ENCODE measurements at regions not wholly inside any gene's neighbourhood (a gene's known extent, or its start where the extent isn't known, plus 50 kb on each side); places are given as distances from the start of the nearest gene placed in this dataset.

DNA sequence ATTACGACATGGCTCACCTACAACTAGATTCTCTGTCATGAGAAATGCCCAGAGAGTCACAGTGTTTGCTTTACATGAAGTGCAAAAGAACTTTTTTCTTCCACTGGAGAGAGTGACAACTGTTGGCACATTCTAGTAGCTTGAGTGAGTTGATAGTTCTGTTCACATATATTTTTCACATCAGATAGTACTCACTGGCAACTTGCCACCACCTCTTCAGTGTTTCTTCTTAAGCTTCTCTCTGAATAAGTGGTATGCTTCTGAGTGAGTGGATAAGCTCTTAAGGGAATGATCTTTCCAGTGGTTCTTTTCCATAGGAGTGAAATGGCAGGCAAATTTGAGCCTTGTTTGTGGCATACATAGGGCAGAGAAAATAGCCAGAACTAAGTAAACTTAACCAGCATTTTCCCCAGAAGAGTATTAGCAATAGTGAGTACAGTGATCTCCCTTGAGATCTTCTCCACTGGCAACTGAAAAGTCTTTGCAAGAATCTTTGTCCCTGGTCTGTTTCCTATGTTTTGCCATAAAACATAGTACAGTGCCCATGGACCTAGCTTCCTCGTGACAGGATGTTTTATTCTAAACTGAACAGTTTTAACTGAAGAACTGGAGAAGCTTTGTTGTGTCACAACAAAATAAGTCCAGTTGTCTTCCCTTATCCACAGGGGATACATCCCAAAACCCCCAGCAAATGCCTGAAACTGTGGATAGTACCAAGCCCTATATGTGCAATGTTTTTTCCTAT, 125.4 kb upstream of the CDK13 start:
- Histone ChIP-seq H2BK12ac (ENCODE audit: insufficient read length, low read depth, low read length) (no peak overlapping the region), H4K8ac (replicated peaks; ENCODE audit: insufficient read length, low read depth, low read length) (no peak overlapping the region), H3K27me3 (ENCODE audit: insufficient read depth, low read length) (no peaks in the 10 kb centered on the region), H3K27ac (ENCODE audit: insufficient read length, low read depth, low read length) (no peak overlapping the region), H2BK20ac (ENCODE audit: low read depth, low read length, poor library complexity, severe bottlenecking) (no peak overlapping the region), H2BK15ac (ENCODE audit: low read depth, low read length) (no peak overlapping the region), H4K20me1 (ENCODE audit: control insufficient read depth, insufficient read depth, insufficient read length) (no peaks in the 10 kb centered on the region), H2BK120ac (ENCODE audit: low read depth, low read length, poor library complexity, severe bottlenecking) (no peak overlapping the region), H3K4me2 (ENCODE audit: insufficient read depth, insufficient read length, low read length) (no peak overlapping the region), H2AFZ (ENCODE audit: low read length) (no peak overlapping the region), H3K79me1 (ENCODE audit: insufficient read depth, low read depth, low read length, poor library complexity, severe bottlenecking) (no peaks in the 10 kb centered on the region), H2AK5ac (ENCODE audit: insufficient read length, low read length) (no peak overlapping the region), H2BK5ac (ENCODE audit: insufficient read length, low read length) (no peak overlapping the region), H4K91ac (ENCODE audit: insufficient read length, low read depth, low read length) (no peak overlapping the region), H3K4me1 (ENCODE audit: insufficient read depth, low read length) (no peaks in the 10 kb centered on the region; the same call in 1 of the 2 replicates), H3T11ph (ENCODE audit: low read length) (no peak overlapping the region), H3K14ac (ENCODE audit: insufficient read depth, low read length) (no peak overlapping the region), H4K5ac (ENCODE audit: insufficient read length, low read depth, low read length) (no peak overlapping the region), H3K23ac (ENCODE audit: insufficient read length, low read depth, low read length) (no peak overlapping the region), H3K4ac (ENCODE audit: low read depth, low read length) (no peak overlapping the region), H3K9ac (ENCODE audit: extremely low read depth, insufficient read length, low read length) (no peak overlapping the region), H3K23me2 (ENCODE audit: insufficient read length, low read depth, low read length, poor library complexity, severe bottlenecking) (no peaks in the 10 kb centered on the region), H3K56ac (ENCODE audit: insufficient read length, low read depth, low read length) (no peak overlapping the region), H3K9me3 (ENCODE audit: control insufficient read depth, low read depth, low read length) (no peaks in the 10 kb centered on the region), H3K79me2 (ENCODE audit: insufficient read depth, low read length) (no peaks in the 10 kb centered on the region), H3K18ac (ENCODE audit: insufficient read length, low read depth, low read length) (no peak overlapping the region)
- no peaks in the 10 kb centered on the region for H3K9me3 Mint-ChIP-seq
- peaks cover 6 to 13% of the 10 kb centered on the region in 2 experiments; a peak in 2 of 4 replicates for H3K4me1 Mint-ChIP-seq
- WGBS (ENCODE audit: extremely low coverage, insufficient read length, low lambda C conversion rate), result no CpG with 5 or more reads among the region's 2 CpGs
- DNase-seq, result no peak
- no peak overlapping the region for H3K27ac Mint-ChIP-seq
- H3K27me3 Mint-ChIP-seq (ENCODE audit: low read depth), result peaks cover 2% of the 10 kb centered on the region
- TF ChIP-seq, protein P1, sequence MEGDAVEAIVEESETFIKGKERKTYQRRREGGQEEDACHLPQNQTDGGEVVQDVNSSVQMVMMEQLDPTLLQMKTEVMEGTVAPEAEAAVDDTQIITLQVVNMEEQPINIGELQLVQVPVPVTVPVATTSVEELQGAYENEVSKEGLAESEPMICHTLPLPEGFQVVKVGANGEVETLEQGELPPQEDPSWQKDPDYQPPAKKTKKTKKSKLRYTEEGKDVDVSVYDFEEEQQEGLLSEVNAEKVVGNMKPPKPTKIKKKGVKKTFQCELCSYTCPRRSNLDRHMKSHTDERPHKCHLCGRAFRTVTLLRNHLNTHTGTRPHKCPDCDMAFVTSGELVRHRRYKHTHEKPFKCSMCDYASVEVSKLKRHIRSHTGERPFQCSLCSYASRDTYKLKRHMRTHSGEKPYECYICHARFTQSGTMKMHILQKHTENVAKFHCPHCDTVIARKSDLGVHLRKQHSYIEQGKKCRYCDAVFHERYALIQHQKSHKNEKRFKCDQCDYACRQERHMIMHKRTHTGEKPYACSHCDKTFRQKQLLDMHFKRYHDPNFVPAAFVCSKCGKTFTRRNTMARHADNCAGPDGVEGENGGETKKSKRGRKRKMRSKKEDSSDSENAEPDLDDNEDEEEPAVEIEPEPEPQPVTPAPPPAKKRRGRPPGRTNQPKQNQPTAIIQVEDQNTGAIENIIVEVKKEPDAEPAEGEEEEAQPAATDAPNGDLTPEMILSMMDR (conservative IDR thresholded peaks at IDR 0.05), result no peak
- no peak overlapping the region for H3K4me3 Mint-ChIP-seq
- no peaks in the 10 kb centered on the region for H3K36me3 Mint-ChIP-seq (ENCODE audit: insufficient read depth in 1 of 3, low read depth in 3 of 3)
